GM23248 (cell line): ENCODE measurements at regions not wholly inside any gene's neighbourhood (a gene's known extent, or its start where the extent isn't known, plus 50 kb on each side); places are given as distances from the start of the nearest gene placed in this dataset.

Experiments
- EZH2 ChIP-seq: fragments of 200-600 bp; sonication (generic); IDR thresholded peaks from 2 replicates; pipeline ENCODE4 v1.6.1; 2018; ENCODE audit warnings: antibody characterized with exemption, mild to moderate bottlenecking; ENCODE audit not compliant: insufficient read depth, poor library complexity, severe bottlenecking
- EZH2phosphoT487 ChIP-seq: fragments of 200-600 bp; sonication (generic); IDR thresholded peaks from 2 replicates; pipeline ENCODE4 v1.6.1; 2018; ENCODE audit warnings: antibody characterized with exemption, moderate library complexity, mild to moderate bottlenecking, low read depth; ENCODE audit not compliant: insufficient read depth

DNA sequence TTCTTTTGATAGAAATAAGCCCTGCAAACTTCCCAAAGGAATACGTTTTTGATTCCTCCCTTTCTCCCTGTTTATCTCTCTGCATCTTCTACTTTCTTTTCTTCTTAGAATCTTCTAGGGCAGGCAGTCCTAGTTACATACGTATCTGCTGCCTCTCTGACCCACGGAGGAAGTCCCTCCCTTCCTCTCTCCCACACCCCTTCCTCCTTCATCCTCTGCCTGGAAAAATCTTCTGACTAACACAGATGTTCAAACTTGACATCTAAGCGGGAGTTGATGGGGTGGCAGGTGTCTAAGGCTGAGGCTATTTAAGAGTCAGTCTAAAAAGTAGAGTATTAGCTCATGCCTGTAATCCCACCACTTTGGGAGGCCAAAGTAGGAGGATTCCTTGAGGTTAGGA lies 88.6 kb downstream of the MAP1LC3B2 start:
- TF ChIP-seq EZH2 (no peak), EZH2phosphoT487 (no peak)
